ENCODE measurements at regions not wholly inside any gene's neighbourhood (a gene's known extent, or its start where the extent isn't known, plus 50 kb on each side); places are given as distances from the start of the nearest gene placed in this dataset.

DNA sequence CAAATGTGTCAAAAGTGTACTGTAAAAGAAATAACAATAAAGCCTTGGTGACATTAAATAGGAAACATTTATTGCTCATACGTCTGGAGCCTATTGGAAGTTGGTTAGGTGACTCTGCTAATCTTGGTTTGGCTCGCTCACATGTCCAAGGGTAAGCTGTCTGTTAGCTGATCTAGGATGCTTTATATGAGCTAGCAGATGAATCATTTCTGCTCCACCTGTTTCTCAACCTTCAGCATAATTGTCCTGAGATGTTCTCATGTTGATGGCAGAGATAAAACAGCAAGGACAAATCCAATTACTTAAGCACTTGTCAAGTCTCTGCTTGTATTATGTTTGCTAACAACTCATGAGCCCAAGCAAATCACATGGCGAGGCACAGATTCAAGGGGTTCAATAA is 56.0 kb upstream of the CD53 start:
- DNase-seq, result no peak

DNA sequence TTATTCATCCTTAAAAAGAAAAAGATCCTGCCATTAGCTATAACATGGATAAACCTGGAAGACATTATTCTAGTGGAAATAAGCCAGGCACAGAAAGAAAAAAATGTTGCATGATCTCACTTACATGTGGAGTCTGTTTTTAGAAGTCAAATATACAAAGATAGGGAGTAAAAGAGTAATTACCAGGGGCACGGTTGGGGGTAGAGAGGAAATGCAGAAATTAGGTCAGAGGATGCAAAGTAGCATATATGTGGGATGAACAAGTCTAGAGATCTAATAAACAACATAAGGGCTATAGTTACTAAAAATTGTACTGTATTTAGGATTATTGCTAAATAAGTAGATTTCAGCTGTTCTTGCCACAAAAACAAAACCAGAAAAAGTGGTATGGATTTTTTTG is 61.4 kb upstream of the CD53 start:
- DNase-seq, result no peak

DNA sequence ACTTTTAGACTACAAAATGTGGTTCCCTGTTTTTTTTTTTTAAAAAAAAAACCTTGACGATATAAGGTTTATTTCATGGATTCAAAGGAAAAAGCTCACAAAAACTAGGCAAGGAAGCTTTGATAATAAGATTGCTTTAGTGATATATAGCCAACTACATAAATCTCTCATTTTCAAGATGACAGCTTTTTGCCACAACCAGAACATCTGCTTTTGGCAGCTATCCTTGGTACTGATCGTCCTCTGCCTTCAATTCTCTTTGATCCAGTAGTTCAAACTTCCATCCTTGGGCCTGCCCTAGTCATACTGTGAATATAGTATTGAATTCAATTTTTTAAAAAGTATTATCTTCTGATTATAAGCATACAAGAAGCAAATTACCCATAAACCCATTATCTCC is 72.9 kb upstream of the CD53 start:
- no peak for DNase-seq

DNA sequence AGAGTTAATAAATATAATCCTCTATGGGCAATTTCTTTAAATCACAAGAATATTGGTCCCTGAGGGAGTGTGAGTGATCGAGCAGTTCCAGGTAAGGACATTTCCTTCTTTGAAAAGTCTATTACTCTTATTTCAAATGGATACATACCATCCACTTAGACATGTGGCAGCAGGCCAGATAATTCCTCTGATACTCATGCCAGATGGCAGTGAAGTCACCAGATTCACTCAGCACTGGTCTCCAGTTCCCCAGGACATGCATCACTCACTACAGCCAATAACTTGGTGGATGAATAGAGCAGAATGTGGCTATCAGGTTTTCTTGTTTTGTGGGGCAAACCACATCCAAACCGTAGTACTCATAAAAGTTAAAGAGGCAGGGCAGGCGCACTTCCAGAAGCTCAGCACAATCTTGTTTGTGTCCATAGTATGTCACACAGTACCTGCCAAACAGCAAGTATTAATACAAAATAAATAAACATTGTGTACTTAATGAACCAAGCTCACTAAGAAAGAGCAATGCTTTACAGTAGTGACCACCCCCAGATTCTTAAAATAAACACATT is 74.2 kb upstream of the CD53 start:
- DNase-seq, result no peak

DNA sequence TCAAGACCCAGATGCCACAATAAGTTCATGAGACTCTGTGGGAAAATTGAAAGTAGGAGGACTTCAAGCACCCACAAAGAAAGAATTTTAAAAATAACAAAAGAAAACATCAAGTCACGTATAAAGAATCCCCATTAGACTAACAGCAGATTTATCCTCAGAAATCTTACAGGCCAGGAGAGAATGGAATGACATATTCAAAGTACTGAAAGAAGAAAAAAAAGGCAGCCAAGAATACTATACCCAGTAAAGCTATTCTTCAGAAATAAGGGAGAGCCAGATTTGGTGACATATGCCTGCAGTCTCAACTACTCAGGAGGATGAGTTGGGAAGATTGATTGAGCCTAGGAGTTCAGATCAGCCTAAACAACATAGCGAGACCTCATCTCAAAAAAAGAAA is 84.3 kb upstream of the CD53 start:
- no peak for DNase-seq

DNA sequence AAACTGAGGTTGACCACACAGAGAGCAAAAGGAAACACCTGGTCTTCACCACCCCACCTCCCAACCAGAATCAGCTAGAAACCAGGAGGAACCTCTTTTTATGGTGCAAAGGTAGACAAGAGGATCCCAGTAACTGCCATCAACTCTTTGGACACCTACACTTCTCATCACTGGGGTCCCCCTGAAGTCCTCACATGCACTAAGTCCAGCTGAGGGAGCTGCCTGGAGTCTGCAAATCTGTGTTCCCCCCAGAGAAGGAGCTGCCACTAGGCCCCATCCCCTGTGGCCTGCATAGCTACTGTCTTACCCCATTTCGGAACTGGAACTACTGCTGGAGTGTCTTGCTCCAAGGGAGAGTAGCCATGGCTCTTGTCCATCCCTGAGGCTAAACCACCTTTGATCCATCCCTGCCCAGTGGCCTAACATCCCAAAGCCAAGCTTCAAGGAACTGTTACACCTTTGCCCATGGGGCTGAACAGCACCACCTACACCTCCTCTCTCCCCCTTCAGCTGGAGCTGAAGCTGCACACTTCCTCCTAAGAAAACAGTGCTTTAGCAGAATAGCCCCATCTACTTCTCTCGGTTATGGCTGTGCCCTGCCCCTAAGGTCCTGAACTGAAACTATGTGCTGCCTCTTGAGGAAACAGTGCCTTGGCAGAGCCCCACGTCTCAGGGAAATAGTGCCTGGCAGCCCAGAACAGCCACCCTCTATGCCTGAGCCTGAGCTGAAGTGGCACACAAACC is 85.4 kb upstream of the CD53 start:
- DNase-seq, result no peak

DNA sequence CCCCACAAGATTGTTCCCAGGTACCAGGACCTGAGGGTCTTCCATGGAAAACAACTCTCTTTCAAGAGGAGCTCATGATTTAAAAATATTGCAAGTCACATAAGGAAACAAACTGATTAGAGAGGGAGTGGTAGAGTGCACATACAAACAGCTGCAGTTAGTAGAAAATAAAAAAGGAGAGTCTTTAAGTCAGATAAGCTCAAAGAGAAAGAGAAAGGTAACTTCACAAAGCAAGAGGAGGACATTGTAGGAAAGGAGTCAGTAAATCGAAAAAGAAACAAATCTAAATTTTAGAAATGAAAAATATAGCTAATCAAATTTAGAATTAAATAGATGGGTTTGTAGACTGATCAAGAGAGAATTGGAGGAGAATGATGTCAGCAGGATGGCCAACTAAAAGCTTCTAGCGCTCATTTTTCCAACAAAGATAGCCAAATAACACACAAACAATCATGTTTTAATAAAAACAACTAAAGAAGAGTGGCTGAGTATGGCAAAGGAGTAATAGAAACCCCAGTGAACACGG is 86.1 kb upstream of the CD53 start:
- no peak for DNase-seq

DNA sequence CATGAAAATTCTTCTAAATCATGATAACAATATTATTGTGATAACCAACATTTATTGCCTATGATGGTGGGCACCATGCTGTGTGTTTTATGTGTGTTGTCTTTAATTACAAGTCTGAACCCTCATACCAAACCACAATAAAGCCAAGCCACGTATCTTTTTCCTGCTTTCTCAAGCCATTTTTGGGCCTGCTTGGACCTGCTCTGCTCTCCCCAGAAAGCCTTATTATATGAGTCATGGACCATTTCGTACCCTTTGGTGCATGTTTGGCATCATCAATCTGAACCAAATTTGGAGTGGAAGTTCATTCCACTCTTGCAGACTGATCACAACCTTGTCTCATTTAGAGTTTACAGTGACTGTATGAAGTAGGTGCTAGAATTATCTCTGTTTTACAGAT is 87.3 kb upstream of the CD53 start:
- DNase-seq, result no peak

DNA sequence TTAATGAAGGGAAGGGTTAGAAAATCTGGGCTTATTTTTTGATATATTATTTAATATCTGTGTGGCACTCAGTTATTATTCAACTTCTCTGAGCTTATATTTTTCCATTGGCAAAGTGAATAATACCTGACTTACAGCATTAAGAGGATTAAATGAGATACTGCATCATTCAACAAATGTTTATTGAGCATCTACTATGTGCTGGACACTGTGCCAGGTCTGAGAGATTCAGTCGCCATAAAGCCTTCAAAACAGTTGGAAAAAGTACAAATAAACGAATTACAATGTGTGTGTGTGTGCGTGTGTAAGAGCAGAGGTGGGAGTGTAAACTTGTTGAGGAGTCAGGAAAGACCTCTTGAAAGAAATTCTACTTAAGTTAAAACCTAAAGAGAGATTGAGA is 87.9 kb upstream of the CD53 start:
- DNase-seq, result no peak

DNA sequence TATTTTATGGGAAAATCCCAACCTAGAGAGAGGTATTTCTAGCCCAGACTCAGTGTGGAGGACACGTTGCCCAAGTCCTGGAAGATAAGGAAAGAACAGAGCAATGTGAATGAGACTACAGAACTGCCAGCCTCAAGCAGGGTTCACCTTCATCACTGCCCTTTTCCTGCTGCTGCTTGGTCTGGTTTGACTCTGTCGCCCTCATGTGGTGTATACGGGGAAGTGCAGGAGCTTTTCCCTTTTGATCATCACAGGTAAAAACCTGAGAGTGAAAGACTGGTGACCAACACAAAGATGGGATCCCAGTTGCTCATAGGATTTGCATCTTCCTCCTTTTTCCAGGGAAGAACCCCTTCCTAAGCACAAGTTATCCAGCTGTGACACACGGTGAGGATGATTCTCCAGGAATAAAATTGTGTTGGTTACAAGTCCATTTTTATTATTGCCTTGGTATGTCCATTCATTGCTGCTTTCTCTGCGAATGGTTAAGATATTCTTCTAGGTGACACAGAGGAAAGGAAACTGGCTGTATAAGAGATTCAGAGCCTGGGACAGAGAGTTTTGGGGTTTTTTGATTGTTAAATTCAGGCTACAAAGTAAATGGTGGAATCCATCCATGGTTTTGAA is 89.5 kb upstream of the CD53 start:
- DNase-seq, result peak; percentile 76

DNA sequence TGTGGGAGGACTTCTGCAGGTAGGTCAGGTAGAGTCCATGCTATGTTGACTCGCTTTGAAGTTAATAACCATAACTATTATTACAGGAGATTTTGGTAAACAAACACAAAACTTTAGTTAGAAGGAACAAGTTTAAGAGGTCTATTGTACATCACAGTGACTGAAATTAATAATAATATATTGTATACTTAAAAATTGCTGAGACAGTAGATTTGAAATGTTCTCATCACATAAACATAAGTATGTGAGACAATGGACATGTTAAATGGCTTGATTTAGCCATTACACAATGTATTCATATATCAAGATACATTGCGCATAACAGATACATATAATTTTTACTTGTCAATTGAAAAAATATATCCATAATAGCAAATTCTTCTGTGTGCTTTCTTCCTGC is 91.4 kb upstream of the CD53 start:
- DNase-seq, result no peak

DNA sequence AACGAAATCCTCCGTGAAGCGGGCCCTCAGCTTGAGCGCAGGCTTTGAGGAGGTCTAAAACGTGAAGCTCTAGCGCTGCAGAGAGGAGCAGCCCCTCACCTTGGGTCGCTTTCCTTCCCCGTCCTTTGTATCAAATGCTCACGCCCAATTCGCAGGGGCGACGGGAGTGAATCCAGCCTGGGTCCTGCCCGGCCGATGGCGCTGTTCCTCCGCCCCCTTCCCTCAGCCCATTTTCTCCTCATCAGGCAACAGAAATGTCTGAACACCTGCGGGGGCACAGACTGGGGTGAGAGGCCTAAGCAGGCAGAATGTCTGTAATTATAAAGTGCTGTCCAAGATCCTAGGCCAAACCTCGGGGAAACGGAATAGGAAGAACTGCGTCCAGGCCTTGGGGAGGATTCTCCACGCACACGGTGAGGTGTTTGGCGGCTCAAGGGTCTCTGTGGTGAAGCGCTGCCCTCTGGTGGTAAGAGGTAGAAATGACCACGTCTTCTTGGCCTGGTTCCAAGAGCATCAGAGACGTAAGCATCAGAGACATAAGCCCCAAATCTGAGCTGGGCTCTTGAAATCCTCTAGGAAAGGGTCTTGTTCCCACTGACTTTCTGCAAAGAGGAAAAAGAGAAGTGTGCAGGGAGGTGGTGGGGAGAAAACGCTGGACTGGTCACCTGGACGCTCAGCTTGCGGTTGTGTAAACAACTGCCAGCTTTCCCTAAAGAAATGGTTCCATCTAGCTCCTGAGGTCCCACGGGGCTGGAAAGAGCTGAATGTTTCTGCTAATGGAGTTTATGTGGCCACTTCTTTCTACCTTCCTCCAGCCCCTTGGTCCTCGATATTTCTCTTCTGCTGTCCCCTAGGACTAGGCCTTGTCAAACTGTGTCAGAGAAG is 92.1 kb upstream of the CD53 start:
- DNase-seq, result peak; percentile 83

DNA sequence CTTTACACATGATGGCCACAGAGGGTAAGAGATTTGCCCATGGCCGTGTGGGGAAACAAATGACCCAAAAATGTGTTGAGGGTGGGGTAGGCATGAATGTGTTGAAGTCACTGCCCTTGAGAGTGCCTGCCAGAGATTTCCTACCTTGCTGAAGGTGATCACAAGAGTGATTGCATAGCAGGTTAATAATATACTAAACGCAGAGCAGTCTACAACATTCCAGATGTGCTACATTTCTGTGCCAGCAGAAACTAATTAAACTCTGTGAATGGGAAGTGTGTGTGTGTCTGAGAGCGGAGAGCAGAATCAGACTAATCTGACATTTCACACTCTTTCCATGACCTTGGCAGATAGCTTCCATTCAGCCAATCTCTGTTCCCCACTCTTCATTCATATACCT is 93.3 kb upstream of the CD53 start:
- no peak for DNase-seq

DNA sequence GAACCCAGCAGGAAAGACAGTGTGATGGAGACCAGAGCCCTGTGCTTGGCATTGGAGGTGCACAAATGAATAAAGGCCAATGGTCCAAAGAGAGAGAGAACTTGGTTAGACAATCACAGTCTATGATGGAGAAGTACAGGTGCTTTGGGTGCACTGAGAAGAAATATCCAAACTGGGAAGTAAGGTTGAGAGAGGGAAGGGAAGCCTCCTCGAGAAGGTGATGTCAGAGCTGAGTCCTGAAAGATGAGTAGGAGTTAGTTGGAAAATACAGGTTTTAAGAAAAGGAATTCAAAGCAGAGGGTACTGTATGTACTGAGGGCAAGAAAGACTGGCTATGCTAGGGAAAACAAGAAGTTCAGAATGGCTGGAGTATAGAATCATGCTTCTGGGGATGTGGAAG is 94.1 kb upstream of the CD53 start:
- DNase-seq, result no peak

DNA sequence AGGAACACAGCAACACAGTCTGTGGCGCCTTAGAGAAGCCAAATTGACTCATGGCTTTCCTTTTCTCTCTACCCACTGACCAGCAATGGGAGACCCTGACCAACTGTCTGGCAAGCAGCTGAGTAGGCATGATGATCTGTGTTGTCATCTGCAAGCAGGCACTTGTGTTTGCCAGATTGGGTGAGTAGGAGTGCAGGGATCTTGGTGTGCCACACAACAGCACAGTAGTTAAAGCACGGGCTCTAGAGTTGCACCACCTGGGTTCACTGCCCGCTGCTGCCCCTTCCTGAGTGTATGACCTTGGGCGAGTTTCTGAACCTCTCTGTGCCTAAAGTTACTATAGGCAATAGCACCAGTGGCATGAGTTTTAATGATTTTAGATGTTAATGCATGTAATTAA is 95.7 kb upstream of the CD53 start:
- DNase-seq, result no peak

DNA sequence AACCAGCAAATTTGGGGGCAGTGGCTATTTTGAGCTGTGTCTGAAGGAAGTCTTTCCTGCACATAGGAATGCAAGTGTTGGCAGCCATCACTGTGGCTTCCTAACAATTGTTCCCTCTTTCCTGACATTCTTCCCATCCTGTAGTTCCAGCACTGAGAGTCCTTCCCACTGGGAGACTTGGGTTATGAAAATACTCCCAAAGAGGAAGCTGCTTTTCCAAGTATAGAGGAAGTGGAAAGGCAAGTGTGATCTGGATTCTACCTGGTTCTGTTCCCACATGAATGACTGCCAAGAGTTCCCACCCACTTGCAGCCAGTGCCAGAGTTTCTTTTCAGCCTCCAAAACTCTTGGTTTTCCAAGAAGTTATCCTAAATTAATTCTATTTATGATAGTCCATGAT is 98.5 kb upstream of the CD53 start:
- DNase-seq, result no peak

DNA sequence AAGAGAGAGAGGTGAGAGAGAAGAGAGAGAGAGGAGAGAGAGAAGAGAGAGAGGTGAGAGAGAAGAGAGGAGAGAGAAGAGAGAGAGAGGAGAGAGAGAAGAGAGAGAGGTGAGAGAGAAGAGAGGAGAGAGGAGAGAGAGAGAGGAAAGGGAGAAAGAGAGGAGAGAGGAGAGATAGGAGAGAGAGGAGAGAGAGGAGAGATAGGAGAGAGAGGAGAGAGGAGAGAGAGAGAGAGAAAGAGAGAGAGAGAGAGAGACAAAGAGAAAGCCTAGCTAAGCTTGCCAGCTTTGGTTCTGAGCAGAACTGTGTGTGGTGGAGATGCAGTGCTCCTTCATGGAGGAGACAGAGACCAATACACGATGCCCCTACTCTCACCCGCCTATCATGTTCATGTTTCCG is 99.1 kb upstream of the KCNA3 start:
- DNase-seq, result no peak

DNA sequence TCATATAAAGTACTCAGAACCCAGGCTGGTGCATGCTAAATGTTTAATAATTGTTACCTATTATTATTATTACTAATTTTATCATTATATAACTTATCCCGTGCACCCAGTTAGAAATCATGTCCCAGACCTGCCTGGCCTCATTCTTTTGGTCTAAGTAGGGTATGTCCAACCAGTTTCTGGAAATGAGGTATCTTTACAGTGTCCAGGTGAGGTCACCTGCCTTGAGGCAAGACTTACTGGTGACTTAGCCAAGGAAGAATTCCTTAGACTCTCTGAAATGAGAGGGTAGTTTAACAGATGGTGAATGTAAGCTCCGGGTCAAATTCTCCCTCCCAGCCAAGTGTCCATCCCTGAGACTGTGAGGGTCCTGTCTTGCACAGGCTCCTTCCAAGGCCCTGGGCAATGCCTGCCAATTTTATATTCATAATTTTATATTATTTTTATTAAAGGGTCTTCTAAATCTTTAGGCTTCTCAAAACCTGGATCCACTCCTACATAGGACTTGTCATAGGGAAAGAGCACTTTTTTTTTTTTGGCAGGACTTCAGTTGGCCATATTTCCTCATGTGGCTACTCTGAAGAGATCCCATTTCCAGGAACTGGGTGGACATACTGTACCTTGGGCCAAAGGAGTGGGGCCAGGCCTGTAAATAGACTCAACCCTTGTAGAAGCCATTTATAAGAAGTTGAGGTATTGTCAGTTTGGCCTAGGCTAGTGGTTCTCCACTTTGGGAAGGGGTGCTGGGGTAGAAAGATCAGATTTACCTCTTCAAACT is 96.7 kb upstream of the KCNA3 start:
- DNase-seq, result no peak

DNA sequence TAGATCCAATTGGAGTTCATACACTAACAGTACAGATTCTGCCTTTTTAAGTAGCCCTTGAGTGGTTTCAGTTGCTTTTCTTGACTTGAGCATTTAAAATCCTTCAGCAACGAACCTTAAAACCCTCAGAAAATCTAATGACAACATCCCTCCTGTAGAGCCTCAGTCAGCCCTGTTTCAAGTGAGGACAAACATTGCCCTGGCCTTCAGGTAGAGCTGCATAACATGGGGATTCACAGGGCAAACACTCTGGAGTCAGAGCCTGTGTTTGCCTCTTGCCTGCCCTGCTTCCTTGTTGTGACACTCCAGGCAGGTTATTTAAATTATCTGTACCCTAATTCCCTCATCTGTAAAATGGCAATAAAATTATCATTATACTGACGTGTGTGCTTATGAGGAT is 96.1 kb upstream of the KCNA3 start:
- DNase-seq, result peak; percentile 31

DNA sequence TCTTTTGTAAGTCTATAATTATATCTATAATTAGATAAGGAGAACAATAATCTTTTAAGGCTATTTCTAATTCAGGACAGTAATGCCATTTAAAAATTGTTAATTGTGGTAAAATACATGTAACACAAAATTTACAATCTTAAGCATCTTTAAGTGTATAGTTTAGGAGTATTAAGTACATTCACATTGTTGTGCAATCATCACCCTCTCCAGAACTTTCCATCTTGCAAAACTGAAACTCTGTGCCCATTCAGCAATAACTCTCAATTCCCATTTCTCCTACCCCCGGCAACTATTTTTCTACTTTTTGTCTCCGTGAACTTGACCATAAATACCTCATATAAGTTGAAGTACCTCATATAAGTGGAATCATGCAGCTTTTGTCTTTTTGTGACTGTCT is 93.9 kb upstream of the KCNA3 start:
- no peak for DNase-seq

DNA sequence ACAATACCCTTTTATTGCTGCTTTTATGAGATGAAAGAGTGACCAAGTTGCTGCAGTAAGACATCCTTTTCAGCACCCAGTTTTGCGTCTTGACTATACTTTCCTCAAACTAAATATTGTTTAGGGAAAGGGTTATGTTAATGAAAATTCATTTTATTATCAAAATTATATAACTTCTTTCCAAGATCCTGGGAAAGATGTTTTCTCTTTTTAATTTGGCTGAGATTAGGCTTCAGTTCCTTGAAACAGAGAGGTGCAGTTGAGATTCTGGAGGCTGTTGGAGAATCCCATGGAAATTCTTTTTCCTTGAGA is 91.6 kb upstream of the KCNA3 start:
- DNase-seq, result no peak

DNA sequence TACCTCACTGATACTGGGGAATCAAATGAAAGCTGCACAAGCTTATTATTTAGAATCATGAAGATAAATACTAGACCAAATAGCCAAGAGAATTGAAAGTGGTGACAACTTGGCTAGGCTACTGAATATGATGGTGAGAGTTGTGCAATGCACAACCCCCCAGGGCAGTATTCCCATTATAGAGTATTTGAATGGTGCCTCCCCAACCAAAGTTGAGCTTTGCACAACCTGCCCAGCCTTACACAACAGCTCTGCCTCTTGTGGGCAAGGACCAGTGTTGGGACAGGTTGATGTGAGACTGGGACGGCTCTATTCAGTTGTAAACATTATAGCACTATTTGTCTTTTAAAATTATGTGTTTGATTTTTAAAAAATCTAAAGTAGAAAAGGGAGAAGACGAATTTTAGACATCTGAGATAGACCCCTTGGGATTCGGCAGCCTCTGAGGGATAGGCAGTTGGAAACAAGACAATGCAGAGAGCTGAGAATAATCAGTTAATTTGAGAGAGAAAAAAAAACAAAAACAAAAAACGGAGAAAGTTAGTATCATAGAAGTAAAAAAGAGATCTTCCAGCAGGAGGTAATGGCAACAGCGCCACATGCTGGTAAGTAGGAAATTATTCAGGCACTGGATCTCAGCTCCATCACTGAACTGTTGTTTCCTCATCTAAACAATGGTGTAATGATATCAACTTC is 91.0 kb upstream of the KCNA3 start:
- peak; percentile 33 for DNase-seq
